AG10803 (cell line): ENCODE measurements at regions not wholly inside any gene's neighbourhood (a gene's known extent, or its start where the extent isn't known, plus 50 kb on each side); places are given as distances from the start of the nearest gene placed in this dataset.

Source experiments
- DNase-seq: peaks from one replicate; pipeline ENCODE4 v3.0.0; 2010; ENCODE audit warnings: low read depth
- H3K4me3 ChIP-seq: 2 replicates; pipeline ENCODE4 v1.5.1; 2011; ENCODE audit warnings: mild to moderate bottlenecking, low read length, control low read depth
- TF ChIP-seq, protein P1 (sequence below): conservative IDR thresholded peaks from 2 replicates; pipeline ENCODE4 v1.5.1; 2011; ENCODE audit warnings: mild to moderate bottlenecking, low read length, control low read depth, inconsistent platforms

DNA sequence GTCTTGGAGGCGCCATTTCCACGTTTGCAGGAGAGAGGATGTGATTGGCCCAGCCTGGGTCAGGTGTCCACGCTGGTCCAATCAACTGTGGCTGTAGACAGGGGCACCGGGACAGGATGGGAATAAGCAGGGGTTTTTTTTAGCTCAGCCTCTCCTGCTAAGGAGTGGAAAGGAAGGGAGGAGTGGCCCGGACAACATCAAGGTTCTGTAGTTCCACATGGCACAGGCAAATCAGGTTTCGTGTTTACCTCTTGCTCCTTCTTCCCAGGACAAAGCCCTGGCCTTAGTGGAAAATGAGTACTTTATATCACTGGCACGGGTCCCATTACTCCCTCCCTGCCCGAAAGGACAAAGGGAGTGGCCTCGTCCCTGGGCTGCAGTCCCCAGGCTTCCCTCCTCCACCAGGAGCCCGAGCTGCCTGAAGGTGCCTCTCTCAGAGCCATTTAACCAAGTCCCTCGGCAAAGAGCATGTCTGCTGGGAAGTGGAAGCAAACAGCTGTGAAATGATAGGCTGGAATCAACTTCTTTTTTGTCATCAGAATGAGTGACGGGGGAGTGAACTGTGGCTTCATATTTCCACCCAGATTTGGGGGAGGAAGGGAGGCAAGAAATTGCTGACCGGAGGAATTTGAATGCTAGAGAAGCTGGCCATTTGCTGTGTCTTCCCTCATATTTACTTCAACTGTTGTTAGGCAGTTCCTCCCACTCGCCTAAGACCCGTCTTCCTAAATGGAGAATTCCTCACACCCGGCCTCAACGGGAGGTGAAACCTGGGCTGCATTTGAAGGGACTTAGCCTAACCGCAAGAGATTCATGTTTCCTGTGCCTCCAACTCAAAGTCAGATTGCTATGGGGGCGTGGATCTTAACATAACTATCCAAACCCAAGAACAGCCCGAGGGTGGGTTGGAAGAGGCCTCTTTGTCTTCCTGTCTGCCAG lies 84.9 kb upstream of the SLC44A3 start:
- no peak overlapping the region for H3K4me3 ChIP-seq
- DNase-seq = peak; percentile 70
- TF ChIP-seq, protein P1, sequence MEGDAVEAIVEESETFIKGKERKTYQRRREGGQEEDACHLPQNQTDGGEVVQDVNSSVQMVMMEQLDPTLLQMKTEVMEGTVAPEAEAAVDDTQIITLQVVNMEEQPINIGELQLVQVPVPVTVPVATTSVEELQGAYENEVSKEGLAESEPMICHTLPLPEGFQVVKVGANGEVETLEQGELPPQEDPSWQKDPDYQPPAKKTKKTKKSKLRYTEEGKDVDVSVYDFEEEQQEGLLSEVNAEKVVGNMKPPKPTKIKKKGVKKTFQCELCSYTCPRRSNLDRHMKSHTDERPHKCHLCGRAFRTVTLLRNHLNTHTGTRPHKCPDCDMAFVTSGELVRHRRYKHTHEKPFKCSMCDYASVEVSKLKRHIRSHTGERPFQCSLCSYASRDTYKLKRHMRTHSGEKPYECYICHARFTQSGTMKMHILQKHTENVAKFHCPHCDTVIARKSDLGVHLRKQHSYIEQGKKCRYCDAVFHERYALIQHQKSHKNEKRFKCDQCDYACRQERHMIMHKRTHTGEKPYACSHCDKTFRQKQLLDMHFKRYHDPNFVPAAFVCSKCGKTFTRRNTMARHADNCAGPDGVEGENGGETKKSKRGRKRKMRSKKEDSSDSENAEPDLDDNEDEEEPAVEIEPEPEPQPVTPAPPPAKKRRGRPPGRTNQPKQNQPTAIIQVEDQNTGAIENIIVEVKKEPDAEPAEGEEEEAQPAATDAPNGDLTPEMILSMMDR = no peak

GRCh38 chr1:94731891-94732290 lies 88.3 kb upstream of the SLC44A3 start:
- H3K4me3 ChIP-seq = no peak overlapping the region
- DNase-seq = peak; percentile 48
- TF ChIP-seq, protein P1 = no peak

GRCh38 chr1:94730450-94730849 lies 89.7 kb upstream of the SLC44A3 start:
- TF ChIP-seq, protein P1 = no peak
- H3K4me3 ChIP-seq = no peak overlapping the region
- DNase-seq = no peak

GRCh38 chr1:94729267-94729666 lies 90.9 kb upstream of the SLC44A3 start:
- TF ChIP-seq, protein P1 = no peak
- H3K4me3 ChIP-seq = no peak overlapping the region
- peak; percentile 89 for DNase-seq

- TF ChIP-seq, protein P1 = no peak
- peak; percentile 91 for DNase-seq
- no peak overlapping the region for H3K4me3 ChIP-seq
These were observed 92.1 kb upstream of the SLC44A3 start for GRCh38 chr1:94727846-94728715.

GRCh38 chr1:94726981-94727685 lies 93.0 kb upstream of the SLC44A3 start:
- no peak overlapping the region for H3K4me3 ChIP-seq
- TF ChIP-seq, protein P1 = no peak
- DNase-seq = no peak
